HEK293 (cell line): ENCODE measurements at regions not wholly inside any gene's neighbourhood (a gene's known extent, or its start where the extent isn't known, plus 50 kb on each side); places are given as distances from the start of the nearest gene placed in this dataset.

ENCODE experiments used
- BCL11A ChIP-seq: fragments of 450-650 bp; formaldehyde crosslinking; IDR thresholded peaks from 2 replicates; pipeline ENCODE4 v1.5.1; 2016; ENCODE audit warnings: low read depth, missing biosample characterization, missing genetic modification characterization
- CTCF ChIP-seq: fragments of 450-650 bp; formaldehyde crosslinking; IDR thresholded peaks from 2 replicates; pipeline ENCODE4 v1.5.1; 2016; ENCODE audit warnings: missing biosample characterization, missing genetic modification characterization
- TRIM28 ChIP-seq: IDR thresholded peaks from 2 replicates; pipeline ENCODE4 v1.6.1; 2011; ENCODE audit warnings: low read length, control low read depth, borderline replicate concordance
- ZNF146 ChIP-seq: fragments of 450-650 bp; formaldehyde crosslinking; IDR thresholded peaks from 2 replicates; pipeline ENCODE4 v1.5.1; 2016; ENCODE audit warnings: missing biosample characterization, missing genetic modification characterization
- ZNF26 ChIP-seq: fragments of 450-650 bp; formaldehyde crosslinking; IDR thresholded peaks from 2 replicates; pipeline ENCODE4 v1.5.1; 2016; ENCODE audit warnings: missing biosample characterization, missing genetic modification characterization
- ZNF274 ChIP-seq, 2 experiments: fragments of 200-500 bp in 1 of 2; fragments of 450-650 bp in 1 of 2; sonication (Bioruptor generic) in 1 of 2; formaldehyde crosslinking in 1 of 2; IDR thresholded peaks; 2 replicates each; pipeline versions ENCODE4 v1.5.1 to v1.6.1; 2014 to 2016; ENCODE audit warnings: borderline replicate concordance in 1 of 2, inconsistent platforms in 1 of 2, low read length in 1 of 2, missing biosample characterization in 1 of 2, missing genetic modification characterization in 1 of 2
- ZNF280D ChIP-seq: fragments of 450-650 bp; formaldehyde crosslinking; IDR thresholded peaks from 2 replicates; pipeline ENCODE4 v1.5.1; 2016; ENCODE audit warnings: missing biosample characterization, missing genetic modification characterization
- ZNF423 ChIP-seq: fragments of 450-650 bp; formaldehyde crosslinking; IDR thresholded peaks from 2 replicates; pipeline ENCODE4 v1.5.1; 2016; ENCODE audit warnings: missing biosample characterization, missing genetic modification characterization
- ZNF555 ChIP-seq: fragments of 450-650 bp; formaldehyde crosslinking; conservative IDR thresholded peaks from 2 replicates; pipeline ENCODE4 v1.5.1; 2017; ENCODE audit warnings: missing biosample characterization, mild to moderate bottlenecking, missing genetic modification characterization, inconsistent platforms
- ZNF639 ChIP-seq: fragments of 450-650 bp; formaldehyde crosslinking; IDR thresholded peaks from 2 replicates; pipeline ENCODE4 v1.5.1; 2016; ENCODE audit warnings: missing biosample characterization, missing genetic modification characterization
- ZNF707 ChIP-seq: fragments of 450-650 bp; formaldehyde crosslinking; IDR thresholded peaks from 2 replicates; pipeline ENCODE4 v1.5.1; 2016; ENCODE audit warnings: missing biosample characterization, missing genetic modification characterization
- ZNF777 ChIP-seq: fragments of 450-650 bp; formaldehyde crosslinking; IDR thresholded peaks from 2 replicates; pipeline ENCODE4 v1.5.1; 2017; ENCODE audit warnings: missing biosample characterization, missing genetic modification characterization, borderline replicate concordance
- ZNF791 ChIP-seq: fragments of 450-650 bp; formaldehyde crosslinking; IDR thresholded peaks from 2 replicates; pipeline ENCODE4 v1.5.1; 2016; ENCODE audit warnings: missing biosample characterization, missing genetic modification characterization

GRCh38 chrX:3951859-3952258 lies 238.4 kb upstream of the PRKX start:
- TF ChIP-seq ZNF707 (tag by site-specific recombination) (no peak), TRIM28 (no peak), ZNF791 (tag by site-specific recombination) (no peak), ZNF639 (tag by site-specific recombination) (no peak), ZNF146 (tag by site-specific recombination) (no peak), CTCF (tag by site-specific recombination) (no peak), ZNF26 (tag by site-specific recombination) (no peak), ZNF777 (tag by site-specific recombination) (no peak), ZNF423 (tag by site-specific recombination) (no peak), ZNF274 (IDR thresholded peaks at IDR 0.05; ENCODE audit: low read length) (no peak), ZNF274 (tag by site-specific recombination; IDR thresholded peaks at IDR 0.05; ENCODE audit: borderline replicate concordance) (no peak), ZNF280D (no peak), ZNF555 (no peak), BCL11A (no peak)
